ENCODE measurements at regions not wholly inside any gene's neighbourhood (a gene's known extent, or its start where the extent isn't known, plus 50 kb on each side); places are given as distances from the start of the nearest gene placed in this dataset.

GRCh38 chr13:79779761-79780160 is 298.8 kb downstream of the NDFIP2 start:
- Mint-ChIP-seq H3K4me3 (no peak overlapping the region), H3K9me3 (peaks cover 0 to under 1% of the 10 kb centered on the region in 2 donors), H3K4me1 (ENCODE audit: low read depth in 2 of 2) (no peaks in the 10 kb centered on the region), H3K27ac (no peak overlapping the region), H3K36me3 (ENCODE audit: insufficient read depth) (no peaks in the 10 kb centered on the region), H3K27me3 (no peaks in the 10 kb centered on the region)
- ATAC-seq (replicated peaks) (no peak), DNase-seq (no peak)

GRCh38 chr13:79778741-79779460 is 297.9 kb downstream of the NDFIP2 start:
- Mint-ChIP-seq H3K27me3 (no peaks in the 10 kb centered on the region), H3K27ac (no peak overlapping the region), H3K4me3 (no peak overlapping the region), H3K4me1 (ENCODE audit: low read depth in 2 of 2) (no peaks in the 10 kb centered on the region), H3K36me3 (ENCODE audit: insufficient read depth) (no peaks in the 10 kb centered on the region), H3K9me3 (no peaks in the 10 kb centered on the region)
- ATAC-seq (replicated peaks) (no peak), DNase-seq (no peak)

- Mint-ChIP-seq H3K4me3 (no peak overlapping the region), H3K4me1 (ENCODE audit: low read depth in 2 of 2) (no peaks in the 10 kb centered on the region), H3K9me3 (no peaks in the 10 kb centered on the region), H3K27ac (no peak overlapping the region), H3K36me3 (ENCODE audit: insufficient read depth) (no peaks in the 10 kb centered on the region), H3K27me3 (no peaks in the 10 kb centered on the region)
- ATAC-seq (replicated peaks) (no peak), DNase-seq (no peak)
Observed at GRCh38 chr13:79777504-79777903, 296.5 kb downstream of the NDFIP2 start.

- Mint-ChIP-seq H3K4me1 (ENCODE audit: low read depth in 2 of 2) (no peaks in the 10 kb centered on the region), H3K9me3 (peaks cover 0 to under 1% of the 10 kb centered on the region in 2 donors)
- ATAC-seq (replicated peaks), result no peak
Observed at GRCh38 chr13:79776531-79777295, 295.8 kb downstream of the NDFIP2 start.

GRCh38 chr13:79775830-79776229 is 294.9 kb downstream of the NDFIP2 start:
- Mint-ChIP-seq H3K9me3 (peaks cover 0 to 4% of the 10 kb centered on the region in 2 donors), H3K4me1 (ENCODE audit: low read depth in 2 of 2) (no peaks in the 10 kb centered on the region), H3K27me3 (no peaks in the 10 kb centered on the region), H3K36me3 (ENCODE audit: insufficient read depth) (no peaks in the 10 kb centered on the region), H3K4me3 (no peak overlapping the region), H3K27ac (no peak overlapping the region)
- ATAC-seq (replicated peaks) (no peak), DNase-seq (no peak)

More at GRCh38 chr13:79776531-79777295, 295.8 kb downstream of the NDFIP2 start:
- Mint-ChIP-seq H3K36me3 (ENCODE audit: insufficient read depth) (no peaks in the 10 kb centered on the region), H3K27ac (no peak overlapping the region), H3K4me3 (no peak overlapping the region), H3K27me3 (no peaks in the 10 kb centered on the region)
- no peak for DNase-seq

- peaks cover 0 to 5% of the 10 kb centered on the region in 2 donors for H3K9me3 Mint-ChIP-seq
- no peaks in the 10 kb centered on the region for H3K36me3 Mint-ChIP-seq (ENCODE audit: insufficient read depth)
- DNase-seq (no peak), ATAC-seq (replicated peaks) (no peak)
- no peaks in the 10 kb centered on the region for H3K4me1 Mint-ChIP-seq (ENCODE audit: low read depth in 2 of 2)
- no peak overlapping the region for H3K4me3 Mint-ChIP-seq
- H3K27ac Mint-ChIP-seq, result no peak overlapping the region
- no peaks in the 10 kb centered on the region for H3K27me3 Mint-ChIP-seq
Observed at GRCh38 chr13:79772811-79773210, 291.9 kb downstream of the NDFIP2 start.

- H3K36me3 Mint-ChIP-seq (ENCODE audit: insufficient read depth), result no peaks in the 10 kb centered on the region
- no peak overlapping the region for H3K27ac Mint-ChIP-seq
- no peak overlapping the region for H3K4me3 Mint-ChIP-seq
- no peaks in the 10 kb centered on the region for H3K27me3 Mint-ChIP-seq
- DNase-seq (no peak), ATAC-seq (replicated peaks) (no peak)
- H3K4me1 Mint-ChIP-seq (ENCODE audit: low read depth in 2 of 2), result no peaks in the 10 kb centered on the region
- peaks cover 0 to 5% of the 10 kb centered on the region in 2 donors for H3K9me3 Mint-ChIP-seq
Observed at GRCh38 chr13:79771493-79771892, 290.5 kb downstream of the NDFIP2 start.

- DNase-seq (no peak), ATAC-seq (replicated peaks) (no peak)
- no peaks in the 10 kb centered on the region for H3K4me1 Mint-ChIP-seq (ENCODE audit: low read depth in 2 of 2)
- H3K4me3 Mint-ChIP-seq, result no peak overlapping the region
- peaks cover 0 to 7% of the 10 kb centered on the region in 2 donors for H3K9me3 Mint-ChIP-seq
- H3K27ac Mint-ChIP-seq, result no peak overlapping the region
- no peaks in the 10 kb centered on the region for H3K27me3 Mint-ChIP-seq
- no peaks in the 10 kb centered on the region for H3K36me3 Mint-ChIP-seq (ENCODE audit: insufficient read depth)
Observed at GRCh38 chr13:79770056-79770455, 289.1 kb downstream of the NDFIP2 start.

- H3K4me3 Mint-ChIP-seq, result no peak overlapping the region
- no peaks in the 10 kb centered on the region for H3K4me1 Mint-ChIP-seq (ENCODE audit: low read depth in 2 of 2)
- no peak for DNase-seq
- H3K9me3 Mint-ChIP-seq, result peaks cover 0 to 9% of the 10 kb centered on the region in 2 donors
- ATAC-seq (replicated peaks), result no peak
- H3K27ac Mint-ChIP-seq, result no peak overlapping the region
- no peaks in the 10 kb centered on the region for H3K36me3 Mint-ChIP-seq (ENCODE audit: insufficient read depth)
- no peaks in the 10 kb centered on the region for H3K27me3 Mint-ChIP-seq
Observed at GRCh38 chr13:79767126-79767525, 286.2 kb downstream of the NDFIP2 start.

GRCh38 chr13:79765331-79765730 is 284.4 kb downstream of the NDFIP2 start:
- ATAC-seq (replicated peaks), result no peak
- no peak for DNase-seq
- no peaks in the 10 kb centered on the region for H3K4me1 Mint-ChIP-seq (ENCODE audit: low read depth in 2 of 2)
- H3K27ac Mint-ChIP-seq, result no peak overlapping the region
- no peaks in the 10 kb centered on the region for H3K27me3 Mint-ChIP-seq
- no peaks in the 10 kb centered on the region for H3K36me3 Mint-ChIP-seq (ENCODE audit: insufficient read depth)
- no peak overlapping the region for H3K4me3 Mint-ChIP-seq
- H3K9me3 Mint-ChIP-seq, result peaks cover 0 to 5% of the 10 kb centered on the region in 2 donors

- Mint-ChIP-seq H3K4me3 (no peak overlapping the region), H3K9me3 (peaks cover 5% of the 10 kb centered on the region in 2 donors), H3K36me3 (ENCODE audit: insufficient read depth) (no peaks in the 10 kb centered on the region), H3K27ac (no peak overlapping the region), H3K4me1 (ENCODE audit: low read depth in 2 of 2) (no peaks in the 10 kb centered on the region), H3K27me3 (no peaks in the 10 kb centered on the region)
- no peak for ATAC-seq (replicated peaks)
- no peak for DNase-seq
Observed at GRCh38 chr13:79749984-79750551, 269.1 kb downstream of the NDFIP2 start.

GRCh38 chr13:79749566-79749965 is 268.6 kb downstream of the NDFIP2 start:
- Mint-ChIP-seq H3K27me3 (no peaks in the 10 kb centered on the region), H3K36me3 (ENCODE audit: insufficient read depth) (no peaks in the 10 kb centered on the region), H3K9me3 (peaks cover 5% of the 10 kb centered on the region in 2 donors), H3K27ac (no peak overlapping the region), H3K4me3 (no peak overlapping the region), H3K4me1 (ENCODE audit: low read depth in 2 of 2) (no peaks in the 10 kb centered on the region)
- DNase-seq, result no peak
- no peak for ATAC-seq (replicated peaks)

- Mint-ChIP-seq H3K4me3 (no peak overlapping the region), H3K27ac (no peak overlapping the region), H3K4me1 (ENCODE audit: low read depth in 2 of 2) (no peaks in the 10 kb centered on the region), H3K27me3 (no peaks in the 10 kb centered on the region), H3K36me3 (ENCODE audit: insufficient read depth) (no peaks in the 10 kb centered on the region), H3K9me3 (peaks cover 5% of the 10 kb centered on the region in 2 donors)
- ATAC-seq (replicated peaks) (no peak), DNase-seq (no peak)
Observed at GRCh38 chr13:79745081-79745480, 264.1 kb downstream of the NDFIP2 start.

- H3K4me3 Mint-ChIP-seq, result no peak overlapping the region
- DNase-seq (no peak), ATAC-seq (replicated peaks) (no peak)
- peaks cover 5% of the 10 kb centered on the region in 2 donors for H3K9me3 Mint-ChIP-seq
- H3K4me1 Mint-ChIP-seq (ENCODE audit: low read depth in 2 of 2), result no peaks in the 10 kb centered on the region
- no peak overlapping the region for H3K27ac Mint-ChIP-seq
- no peaks in the 10 kb centered on the region for H3K27me3 Mint-ChIP-seq
- H3K36me3 Mint-ChIP-seq (ENCODE audit: insufficient read depth), result no peaks in the 10 kb centered on the region
Observed at GRCh38 chr13:79742923-79743322, 262.0 kb downstream of the NDFIP2 start.
